ENCODE measurements at regions not wholly inside any gene's neighbourhood (a gene's known extent, or its start where the extent isn't known, plus 50 kb on each side); places are given as distances from the start of the nearest gene placed in this dataset.

DNA sequence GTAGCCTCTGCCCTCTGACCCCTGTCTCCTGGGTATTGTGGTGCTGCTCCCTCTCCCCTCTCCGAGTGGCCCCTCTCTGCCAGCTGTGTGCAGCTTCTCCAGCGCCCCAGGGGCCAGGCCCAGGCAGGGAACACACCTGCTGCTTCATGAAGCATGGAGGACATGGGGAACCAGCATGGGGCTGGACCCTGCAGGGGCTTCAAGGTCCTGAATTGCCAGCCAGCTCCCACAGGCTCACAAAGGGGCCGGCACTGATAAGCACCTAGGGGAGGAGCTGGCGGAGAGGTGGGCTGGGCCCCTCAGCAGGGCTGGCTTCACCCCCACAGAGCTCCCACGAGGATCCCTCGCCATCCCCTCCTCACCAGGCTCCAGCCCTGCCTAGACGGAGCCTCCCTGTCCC, 77.4 kb upstream of the GPC1 start:
- no peak for DNase-seq (ENCODE audit: low read depth in 2 of 2)

DNA sequence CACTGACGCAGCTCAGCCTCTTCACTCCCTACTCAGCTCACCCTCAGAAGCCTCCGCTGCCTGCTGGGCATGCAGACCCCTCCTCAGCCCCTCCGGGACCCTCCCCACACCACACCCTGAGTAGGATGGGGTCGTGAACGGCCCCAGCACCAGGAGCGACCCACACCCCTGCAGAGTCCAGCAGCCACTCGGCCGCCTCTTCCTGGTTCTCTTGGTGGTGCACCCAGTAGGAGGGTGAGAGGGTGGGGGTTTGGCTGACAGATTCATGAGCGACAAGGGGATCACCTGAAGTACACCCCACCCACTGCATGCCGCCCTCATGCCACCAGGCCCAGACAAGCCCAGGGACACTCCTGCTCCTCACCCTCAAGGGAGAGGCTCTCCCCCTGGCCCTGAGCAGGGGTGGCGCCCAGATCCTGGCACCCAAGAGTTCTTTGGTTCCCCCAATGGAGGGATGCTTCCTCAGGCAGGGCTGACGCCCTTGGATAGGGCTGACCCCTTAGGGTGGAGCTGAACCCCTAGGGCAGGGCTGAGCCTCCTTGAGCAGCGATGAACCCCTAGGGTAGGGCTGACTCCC, 76.6 kb upstream of the GPC1 start:
- no peak for DNase-seq (ENCODE audit: low read depth in 2 of 2)

DNA sequence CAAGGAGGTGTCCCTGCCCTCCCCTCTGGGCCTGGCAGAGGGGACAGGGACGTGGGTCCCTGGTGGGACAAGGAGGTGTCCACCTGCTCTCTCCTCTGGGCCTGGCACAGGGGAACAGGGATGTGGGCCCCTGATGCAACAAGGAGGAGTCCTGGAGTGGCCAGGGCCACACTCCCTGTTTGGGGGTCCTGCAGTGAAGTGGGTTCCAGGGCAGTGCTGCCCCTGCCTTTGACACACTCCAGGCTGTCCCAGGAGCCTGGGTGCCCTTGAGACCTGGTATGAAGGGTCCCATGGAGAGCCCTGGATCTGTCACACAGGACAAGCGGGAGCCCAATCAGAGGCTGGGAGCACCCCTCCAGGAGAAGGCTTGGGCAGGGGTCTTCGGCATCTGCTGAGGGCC, 75.8 kb upstream of the GPC1 start:
- no peak for DNase-seq (ENCODE audit: low read depth in 2 of 2)

DNA sequence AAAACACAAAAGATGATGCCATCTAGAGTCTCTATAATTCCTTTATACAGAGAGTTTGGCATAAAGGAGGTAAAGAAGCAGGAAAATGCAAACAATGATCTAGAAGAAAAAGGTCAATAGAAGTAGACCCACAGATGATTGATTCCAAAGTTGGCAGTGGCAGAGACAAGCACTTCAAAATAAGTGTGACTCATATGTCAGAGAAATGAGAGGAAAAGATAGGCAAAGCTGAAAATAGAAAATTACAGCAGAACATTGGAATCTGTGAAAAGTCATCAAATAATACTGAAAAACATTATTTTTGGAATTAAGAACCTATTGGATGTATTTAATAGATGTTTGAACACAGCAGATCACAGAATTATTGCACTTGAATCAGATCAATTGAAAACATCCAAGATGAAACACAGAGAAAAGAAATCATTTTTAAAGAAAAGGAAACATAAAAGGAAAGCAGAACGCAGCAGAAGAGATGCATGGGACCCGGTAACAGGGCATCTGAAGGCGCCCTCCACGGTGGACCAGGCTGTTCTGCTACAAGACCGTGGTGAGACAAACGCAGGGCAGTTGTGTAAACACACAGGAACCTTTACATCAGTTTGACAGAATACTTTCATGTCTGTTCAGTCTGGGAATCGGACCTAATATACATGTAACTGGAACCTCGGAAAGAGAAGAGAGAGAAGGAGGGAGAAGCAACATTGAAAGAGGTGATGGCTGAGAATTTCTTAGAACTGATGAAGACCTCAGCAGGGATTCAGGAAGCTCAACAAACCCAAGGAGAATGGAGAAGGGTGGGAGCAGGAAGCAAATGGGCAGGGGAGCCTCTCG, 74.6 kb upstream of the GPC1 start:
- DNase-seq (ENCODE audit: low read depth in 2 of 2): no peak

DNA sequence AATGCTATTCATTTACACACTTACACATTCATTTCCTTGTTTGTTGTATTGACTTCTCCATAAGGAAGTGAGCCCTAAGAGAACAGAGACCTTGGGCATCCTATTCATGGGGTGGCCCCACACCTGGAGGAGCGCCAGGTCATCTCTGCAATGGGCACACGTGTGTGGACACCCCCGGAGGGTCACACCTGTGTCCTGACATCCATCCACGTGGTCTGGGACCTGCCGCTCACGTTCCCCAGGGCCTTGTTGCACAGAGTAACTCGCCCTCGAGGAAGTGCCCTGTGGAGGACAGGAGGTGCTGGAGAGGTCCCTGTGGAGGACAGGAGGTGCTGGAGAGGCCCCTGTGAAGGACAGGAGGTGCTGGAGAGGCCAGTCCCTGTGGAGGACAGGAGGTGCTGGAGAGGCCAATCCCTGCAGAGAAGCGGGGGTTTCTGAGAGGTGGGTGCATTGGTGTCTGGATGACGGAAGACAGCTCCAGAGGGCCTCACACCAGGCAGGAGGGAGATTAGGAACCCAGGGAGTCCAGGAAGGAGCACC, 73.2 kb upstream of the GPC1 start:
- DNase-seq (ENCODE audit: low read depth in 2 of 2): no peak

DNA sequence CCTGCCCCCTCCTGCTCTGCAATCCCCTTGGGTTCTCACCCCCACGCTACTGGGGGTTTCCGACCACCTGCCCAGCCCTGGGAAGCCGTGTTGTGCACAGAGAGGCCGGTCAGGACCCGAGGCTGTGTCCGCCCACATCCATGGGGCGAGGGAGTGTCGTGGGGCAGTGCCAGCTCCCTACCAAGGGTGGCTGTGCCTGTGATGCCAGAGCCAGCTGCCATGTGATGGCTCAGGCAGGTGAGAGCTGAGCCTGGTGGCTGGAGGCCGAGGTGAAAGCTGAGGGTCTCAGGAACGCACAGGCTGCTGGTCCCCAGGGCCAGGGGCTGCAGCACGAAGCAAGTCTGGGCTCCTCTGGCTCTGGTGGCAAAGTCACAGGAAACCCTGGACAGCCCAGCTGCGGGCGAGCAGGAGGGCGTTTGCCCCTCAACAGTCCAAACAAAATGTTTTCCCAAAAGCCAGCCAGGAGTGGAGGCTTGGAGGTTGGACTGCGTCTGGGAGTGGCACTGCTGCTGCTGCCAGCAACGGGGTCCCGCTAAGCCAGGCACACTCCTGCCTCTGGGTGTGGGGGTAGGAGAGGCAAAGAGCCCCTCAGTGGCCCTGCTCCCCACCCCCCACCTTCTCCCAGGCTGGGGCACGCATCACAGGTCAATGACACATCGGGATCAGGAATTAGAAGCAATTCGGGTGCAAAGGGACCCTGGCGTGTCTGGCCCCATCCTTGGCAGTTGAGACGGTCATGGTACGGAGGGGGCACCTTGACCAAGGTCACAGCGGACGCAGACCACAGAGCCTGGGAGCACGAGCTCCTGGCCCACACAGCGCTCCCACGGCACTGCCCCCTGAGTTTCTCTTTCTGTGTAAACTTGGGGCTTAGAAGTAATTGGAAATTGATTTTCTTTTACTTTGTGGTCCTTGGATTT, 72.4 kb upstream of the GPC1 start:
- DNase-seq (ENCODE audit: low read depth in 2 of 2): no peak

DNA sequence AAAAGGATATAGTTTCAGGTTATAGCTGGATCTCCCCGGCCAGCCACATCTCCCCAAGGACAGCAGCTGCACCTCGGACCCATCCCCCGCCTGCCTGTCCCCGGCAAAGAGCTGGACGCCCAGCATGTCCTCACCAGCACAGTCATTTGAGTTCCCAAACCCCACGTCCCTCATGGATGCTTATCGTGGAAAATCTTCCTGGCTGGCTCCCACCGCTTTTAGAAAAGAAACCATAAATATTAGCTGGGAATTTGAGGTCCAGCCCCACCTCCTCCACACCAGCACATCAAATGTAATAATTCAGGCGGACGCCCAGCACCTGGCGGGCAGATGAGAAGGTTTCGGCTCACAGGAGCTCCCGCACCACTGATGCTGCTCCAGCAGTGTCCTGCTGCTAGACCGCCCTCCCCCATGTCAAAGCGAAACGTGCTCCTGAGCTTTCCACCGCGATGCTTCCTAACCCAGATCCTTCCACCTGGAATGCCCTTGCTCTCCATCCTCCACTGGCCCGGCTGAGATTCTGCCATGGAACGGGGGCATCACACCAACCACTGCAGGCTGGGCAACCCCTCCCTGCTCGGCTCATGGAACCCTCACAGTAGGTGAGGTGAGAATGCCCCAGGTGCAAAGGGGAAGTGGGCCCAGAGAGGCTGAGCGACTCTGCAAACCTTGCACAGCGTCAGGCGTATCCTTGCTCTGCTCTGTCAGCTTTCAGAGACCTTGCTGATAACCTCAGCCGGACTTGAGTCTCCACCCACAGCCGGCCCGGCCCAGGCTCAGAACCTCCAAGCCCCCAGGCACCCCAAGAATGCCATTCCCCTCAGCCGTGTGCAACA, 71.5 kb upstream of the GPC1 start:
- DNase-seq (ENCODE audit: low read depth in 2 of 2): no peak

DNA sequence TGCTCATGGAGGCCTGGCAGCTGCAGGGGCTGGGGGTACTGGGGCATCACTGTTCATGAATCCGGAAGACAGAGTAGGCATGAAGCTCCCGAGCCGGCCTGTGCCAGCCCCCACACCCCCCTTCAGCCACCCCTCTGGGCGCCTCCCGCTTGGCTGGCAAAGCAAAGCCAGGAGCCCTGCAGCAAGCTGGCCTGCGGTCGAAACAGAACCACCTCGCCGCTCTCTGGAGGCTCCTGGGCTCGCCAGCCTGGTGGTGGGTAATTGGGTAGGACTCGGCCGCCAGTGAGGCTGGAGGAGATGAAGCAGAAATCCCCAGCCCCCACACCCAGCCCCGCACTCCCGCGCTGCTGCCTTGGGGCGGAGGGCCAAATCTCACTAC, 70.9 kb upstream of the GPC1 start:
- DNase-seq (ENCODE audit: low read depth in 2 of 2): no peak

DNA sequence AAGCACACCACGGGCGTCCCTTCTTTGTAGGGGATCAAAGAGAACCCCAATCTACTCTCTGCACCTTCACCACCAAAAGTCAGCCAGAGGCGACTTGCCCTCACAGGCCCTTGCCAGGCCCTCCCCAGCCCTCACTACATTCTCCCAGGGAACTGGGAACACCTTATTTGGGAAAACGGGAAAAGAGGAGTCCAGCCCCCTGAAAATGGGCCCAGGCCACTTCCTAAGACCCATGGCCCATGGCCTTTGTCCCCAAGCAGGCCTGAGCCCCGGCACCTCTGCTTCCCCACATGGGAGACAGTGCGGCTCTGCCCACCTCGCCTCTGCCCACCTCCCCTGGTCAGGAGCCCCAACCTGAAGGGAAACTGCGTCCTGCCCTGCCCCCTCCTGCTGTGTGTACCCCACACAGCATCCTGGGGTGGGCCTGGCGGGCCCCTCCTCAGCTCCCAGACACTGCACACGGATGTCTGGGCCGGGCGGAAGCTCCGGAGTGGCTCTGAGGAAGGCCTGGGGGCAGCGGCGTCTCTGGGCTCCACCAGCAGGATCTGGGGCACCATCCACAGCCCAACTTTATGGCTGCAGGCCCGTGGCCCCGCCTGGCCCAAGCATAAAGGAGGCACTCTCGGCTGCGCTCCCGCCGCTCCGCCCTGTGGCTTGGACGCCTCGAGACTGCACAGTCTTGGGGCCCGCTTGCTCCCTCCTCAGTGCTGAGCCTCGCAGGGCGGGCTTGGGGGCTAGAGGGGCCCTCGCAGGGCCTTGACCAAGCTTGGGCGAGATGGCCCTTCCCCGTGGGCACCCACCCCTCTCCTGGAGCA, 70.3 kb upstream of the GPC1 start:
- no peak for DNase-seq (ENCODE audit: low read depth in 2 of 2)

DNA sequence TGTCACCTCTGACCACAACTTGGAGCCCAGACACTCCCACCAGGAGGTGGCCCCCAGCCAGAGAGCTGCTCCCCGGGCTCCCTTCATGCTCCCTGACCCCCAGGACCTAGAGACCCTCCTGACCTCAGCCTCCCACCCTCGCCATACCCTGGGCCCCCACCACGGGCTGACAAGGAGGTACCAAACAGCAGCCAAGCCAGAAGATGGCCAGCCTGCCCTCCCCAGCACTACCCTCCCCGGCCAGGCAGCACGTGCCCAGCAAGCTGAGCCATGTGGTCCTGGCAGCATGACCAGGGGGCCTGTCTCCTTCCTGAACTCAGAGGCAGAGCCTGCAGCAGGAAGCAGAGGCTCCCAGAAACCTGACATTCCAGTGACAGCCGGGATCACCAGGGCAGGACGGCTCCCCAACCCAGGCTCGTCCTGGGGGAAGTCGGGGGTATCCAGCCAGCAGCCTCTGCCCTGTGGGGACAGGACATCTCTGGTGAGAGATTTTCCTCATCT, 69.4 kb upstream of the GPC1 start:
- DNase-seq (ENCODE audit: low read depth in 2 of 2): no peak

DNA sequence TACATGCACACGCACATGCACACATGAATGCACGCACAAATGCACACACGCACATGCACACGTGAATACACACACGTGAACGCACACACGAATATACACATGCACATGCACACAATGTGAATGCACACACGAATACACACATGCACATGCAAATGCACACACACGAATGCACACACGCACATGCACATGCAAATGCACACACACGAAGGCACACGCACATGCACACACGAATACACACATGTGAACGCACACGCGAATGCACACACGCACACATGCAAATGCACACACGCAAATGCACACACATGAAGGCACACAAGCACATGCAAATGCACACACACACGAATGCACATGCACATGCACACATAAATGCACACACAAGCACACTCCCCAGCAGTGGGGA, 68.6 kb upstream of the GPC1 start:
- no peak for DNase-seq (ENCODE audit: low read depth in 2 of 2)

DNA sequence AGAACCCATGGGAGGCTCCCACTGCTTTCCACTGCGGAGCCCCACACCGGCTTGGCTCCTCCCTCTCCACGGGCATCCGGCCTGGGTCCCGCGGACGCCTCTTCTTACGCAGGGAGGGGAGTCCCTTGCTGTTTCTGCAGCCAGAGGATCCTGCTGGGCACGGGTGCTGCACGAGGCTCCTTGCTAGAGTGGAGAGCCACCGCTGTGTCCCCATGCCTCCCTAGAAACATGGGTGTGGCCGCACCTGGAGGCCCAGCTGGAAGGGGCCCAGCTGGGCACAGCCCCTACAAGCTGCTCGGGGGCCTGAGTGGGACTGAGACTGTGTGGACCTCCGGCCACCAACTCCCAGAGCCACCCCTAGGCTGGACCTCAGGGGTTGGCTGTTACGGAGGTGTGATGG, 67.7 kb upstream of the GPC1 start:
- DNase-seq (ENCODE audit: low read depth in 2 of 2): no peak

DNA sequence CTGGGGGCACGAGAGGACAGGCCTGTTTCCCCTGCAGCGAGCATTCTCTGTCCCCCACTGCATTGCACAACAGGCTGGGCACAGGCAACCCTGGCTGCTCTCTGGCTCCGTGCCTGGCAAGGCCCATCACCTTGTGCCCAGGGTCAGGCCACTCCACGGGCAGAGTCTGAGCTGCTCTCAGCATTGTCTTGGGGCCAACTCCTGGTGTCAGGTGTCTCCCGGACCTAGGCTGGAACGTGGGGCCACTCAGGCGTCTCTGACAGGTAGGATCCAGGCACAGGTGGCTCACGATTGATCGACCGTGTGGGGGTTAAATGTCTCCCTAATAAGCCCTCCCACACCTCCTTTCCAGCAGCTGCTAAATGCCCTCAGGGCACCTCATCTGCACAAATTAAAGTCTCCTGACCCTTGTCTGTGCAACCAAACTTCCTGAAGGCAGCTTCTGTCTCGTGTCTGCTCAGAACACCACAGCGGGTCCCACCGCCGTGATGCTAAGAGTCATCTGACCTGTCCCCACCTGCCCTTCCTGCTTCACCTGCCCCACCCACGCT, 66.6 kb upstream of the GPC1 start:
- DNase-seq (ENCODE audit: low read depth in 2 of 2): no peak

DNA sequence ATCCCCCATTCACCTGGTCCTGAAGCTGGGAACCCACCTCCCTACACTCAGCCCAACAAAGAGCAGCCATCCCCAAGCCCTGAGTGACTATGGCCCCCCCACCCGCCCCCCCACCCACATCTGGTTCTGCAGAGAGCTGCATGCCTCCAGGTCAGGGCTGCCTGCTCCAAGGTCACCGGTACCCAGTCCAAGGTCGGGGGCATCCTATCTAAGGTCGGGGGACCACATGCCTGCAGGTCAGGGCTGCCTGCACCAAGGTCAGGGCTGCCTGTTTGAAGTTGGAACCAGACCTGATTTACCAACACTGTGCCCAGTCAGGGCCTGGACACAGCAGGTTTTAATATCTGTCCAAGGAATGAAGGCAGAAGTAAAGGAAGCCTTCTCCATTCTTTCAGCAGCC, 66.1 kb upstream of the GPC1 start:
- no peak for DNase-seq (ENCODE audit: low read depth in 2 of 2)

DNA sequence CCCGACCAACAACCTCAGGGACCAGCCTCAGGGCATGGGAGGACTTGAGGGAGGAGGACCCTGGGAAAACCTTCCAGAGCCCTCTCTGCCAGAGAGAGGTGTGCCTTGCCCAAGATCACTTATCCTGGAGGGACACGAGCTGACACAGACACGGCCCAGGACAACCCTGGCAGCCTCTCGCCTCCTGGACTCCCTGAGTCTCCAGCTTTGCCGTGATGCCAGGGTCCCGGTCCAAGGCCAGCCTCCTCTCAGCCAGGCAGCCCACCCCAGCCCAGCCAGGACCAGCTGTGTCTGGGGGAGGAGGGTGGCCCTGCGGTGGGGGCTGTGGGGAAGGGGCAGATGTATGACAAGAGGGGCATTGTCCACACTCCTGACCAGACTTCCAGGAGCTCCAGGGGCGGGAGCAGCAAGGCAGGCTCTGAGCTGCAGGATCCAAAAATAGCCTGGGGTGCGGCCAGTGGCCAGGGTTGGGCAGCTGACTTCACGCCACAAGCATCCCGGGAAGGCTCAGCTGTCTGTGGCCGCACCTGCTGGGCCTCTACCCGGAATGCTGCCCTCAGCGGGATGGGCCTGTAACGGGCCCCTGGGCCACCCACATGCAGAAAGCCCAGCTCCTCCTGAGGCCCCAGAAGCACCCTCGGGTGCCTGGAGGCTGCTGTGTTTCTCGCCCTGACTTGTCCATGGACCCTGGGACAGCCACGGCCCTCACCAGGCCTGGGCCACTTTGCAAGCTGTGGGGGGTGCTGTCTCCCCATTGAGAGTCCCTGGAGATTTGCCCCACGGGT, 65.5 kb upstream of the GPC1 start:
- no peak for DNase-seq (ENCODE audit: low read depth in 2 of 2)

DNA sequence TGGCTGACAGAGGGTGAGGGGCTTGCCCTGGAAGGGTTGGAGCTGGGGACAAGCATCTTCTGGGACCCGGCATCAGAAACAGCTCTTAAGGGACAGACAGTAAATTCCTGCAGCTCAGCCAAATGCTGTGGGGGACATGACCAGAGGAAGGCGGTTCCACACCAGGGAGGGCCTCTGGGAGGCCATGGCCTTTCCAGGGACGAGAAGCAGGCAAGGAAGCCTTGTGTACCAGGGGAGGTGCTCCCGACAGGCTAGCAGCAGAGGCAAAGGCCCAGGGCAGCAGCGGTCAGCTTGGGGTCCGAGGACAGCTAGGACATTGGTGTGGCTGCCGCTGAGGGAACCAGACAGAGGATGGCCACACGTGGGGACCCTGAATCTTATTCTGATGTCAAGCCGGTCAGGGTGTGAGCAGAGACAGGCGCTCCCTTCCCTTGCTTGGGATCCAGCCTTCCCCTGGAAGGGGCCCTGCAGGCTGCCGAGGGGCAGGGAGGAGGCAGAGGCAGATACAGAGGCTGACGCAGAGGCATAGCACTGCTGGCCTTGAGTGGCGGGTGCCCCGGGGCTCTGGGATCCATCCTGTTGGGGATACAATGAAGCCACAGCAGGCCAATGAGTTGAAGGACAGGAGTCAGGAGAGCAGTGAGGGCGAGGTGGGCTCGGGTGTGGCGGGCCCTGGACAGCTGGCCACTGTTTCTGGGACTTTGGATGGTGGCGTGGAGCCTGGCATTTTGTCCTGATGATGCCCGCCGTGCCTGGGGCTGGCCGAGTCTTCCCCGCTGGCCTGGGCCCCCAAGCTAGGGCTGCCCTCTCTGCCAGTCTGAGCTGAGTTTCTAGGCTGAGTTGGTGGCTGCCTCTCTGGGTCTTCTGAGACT, 64.1 kb upstream of the GPC1 start:
- no peak for DNase-seq (ENCODE audit: low read depth in 2 of 2)

DNA sequence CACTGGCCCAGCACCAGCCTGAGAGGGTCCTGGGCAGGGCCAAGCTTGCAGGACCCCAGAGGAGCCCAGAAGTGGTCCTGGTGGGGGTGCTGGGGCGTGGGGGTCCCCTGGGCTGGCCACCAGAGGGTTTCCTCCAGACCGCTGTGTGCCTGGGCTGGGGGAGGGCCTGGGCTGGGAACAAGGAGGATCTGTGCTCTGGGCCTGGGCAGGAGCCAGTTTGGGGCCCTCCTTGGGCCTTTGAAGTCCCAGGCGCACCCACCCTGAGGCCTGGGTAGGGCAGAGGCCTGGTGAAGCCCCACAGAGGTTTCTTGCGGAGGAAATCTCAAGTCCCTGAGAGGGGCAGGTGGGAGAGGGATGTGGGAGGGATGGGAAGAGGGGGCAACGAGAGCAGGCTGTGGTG, 63.4 kb upstream of the GPC1 start:
- DNase-seq (ENCODE audit: low read depth in 2 of 2): no peak

DNA sequence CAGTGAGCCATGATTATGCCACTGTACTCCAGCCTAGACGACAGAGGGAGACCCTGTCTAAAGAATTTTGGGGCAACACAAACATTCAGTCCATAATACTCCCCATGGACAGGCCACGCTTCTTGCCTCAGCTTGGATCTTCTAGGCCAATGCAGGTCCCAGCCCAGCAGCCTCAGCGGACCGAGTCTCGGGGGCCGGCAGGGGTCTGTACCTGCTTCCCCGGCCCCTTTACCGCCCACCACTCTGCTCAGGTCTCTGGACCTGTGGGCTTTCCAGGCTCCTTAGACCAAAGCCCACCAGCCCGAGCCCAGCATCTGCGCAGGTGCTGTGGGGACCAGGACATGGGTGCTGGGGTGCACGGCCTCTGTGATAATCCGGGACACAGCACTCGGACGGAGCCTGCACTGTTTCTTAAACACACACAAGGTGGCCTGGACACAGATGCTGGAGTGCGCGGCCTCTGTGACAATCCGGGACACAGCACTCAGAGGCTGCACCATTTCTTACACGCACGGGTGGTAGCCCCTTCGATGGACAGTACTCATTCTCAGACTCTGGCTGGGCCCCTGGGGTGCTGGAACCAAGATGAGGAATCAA, 62.1 kb upstream of the GPC1 start:
- no peak for DNase-seq (ENCODE audit: low read depth in 2 of 2)

All from stimulated activated CD8-positive, alpha-beta memory T cell treated with anti-CD3 and anti-CD28 coated beads, Interleukin-2, amount 100 ng/mL, for 1 hour (primary cell).